ENCODE measurements at regions not wholly inside any gene's neighbourhood (a gene's known extent, or its start where the extent isn't known, plus 50 kb on each side); places are given as distances from the start of the nearest gene placed in this dataset.

- in situ Hi-C loops (cut with HindIII; ENCODE audit: low pct_unique_long_range_greater_than_20kb, low sequenced_read_pairs), result no loop called here
- no peak for DNase-seq (ENCODE audit: low read depth, low spot score)
Measured at GRCh38 chr2:120883607-120884440, 148.2 kb downstream of the GLI2 start.

- no peak for DNase-seq (ENCODE audit: low read depth, low spot score)
- in situ Hi-C loops (cut with HindIII; ENCODE audit: low pct_unique_long_range_greater_than_20kb, low sequenced_read_pairs), result no loop called here
Measured at GRCh38 chr2:120884472-120885290, 149.0 kb downstream of the GLI2 start.

GRCh38 chr2:120885321-120885720 is 149.7 kb downstream of the GLI2 start:
- in situ Hi-C loops (cut with HindIII; ENCODE audit: low pct_unique_long_range_greater_than_20kb, low sequenced_read_pairs), result no loop called here
- no peak for DNase-seq (ENCODE audit: low read depth, low spot score)

GRCh38 chr2:120885749-120886148 is 150.1 kb downstream of the GLI2 start:
- DNase-seq (ENCODE audit: low read depth, low spot score), result no peak
- in situ Hi-C loops (cut with HindIII; ENCODE audit: low pct_unique_long_range_greater_than_20kb, low sequenced_read_pairs), result no loop called here

- in situ Hi-C loops (cut with HindIII; ENCODE audit: low pct_unique_long_range_greater_than_20kb, low sequenced_read_pairs), result no loop called here
- DNase-seq (ENCODE audit: low read depth, low spot score), result no peak
Measured at GRCh38 chr2:120886534-120887319, 151.1 kb downstream of the GLI2 start.

- in situ Hi-C loops (cut with HindIII; ENCODE audit: low pct_unique_long_range_greater_than_20kb, low sequenced_read_pairs), result no loop called here
- DNase-seq (ENCODE audit: low read depth, low spot score), result no peak
Measured at GRCh38 chr2:120887320-120887697, 151.6 kb downstream of the GLI2 start.

- DNase-seq (ENCODE audit: low read depth, low spot score), result no peak
- in situ Hi-C loops (cut with HindIII; ENCODE audit: low pct_unique_long_range_greater_than_20kb, low sequenced_read_pairs), result no loop called here
Measured at GRCh38 chr2:120887741-120888231, 152.1 kb downstream of the GLI2 start.

GRCh38 chr2:120888851-120889250 is 153.2 kb downstream of the GLI2 start:
- DNase-seq (ENCODE audit: low read depth, low spot score), result no peak
- in situ Hi-C loops (cut with HindIII; ENCODE audit: low pct_unique_long_range_greater_than_20kb, low sequenced_read_pairs), result no loop called here

- in situ Hi-C loops (cut with HindIII; ENCODE audit: low pct_unique_long_range_greater_than_20kb, low sequenced_read_pairs), result no loop called here
- DNase-seq (ENCODE audit: low read depth, low spot score), result no peak
Measured at GRCh38 chr2:120889936-120890335, 154.3 kb downstream of the GLI2 start.

- in situ Hi-C loops (cut with HindIII; ENCODE audit: low pct_unique_long_range_greater_than_20kb, low sequenced_read_pairs), result no loop called here
- DNase-seq (ENCODE audit: low read depth, low spot score), result no peak
Measured at GRCh38 chr2:120890566-120891360, 155.1 kb downstream of the GLI2 start.

- DNase-seq (ENCODE audit: low read depth, low spot score), result no peak
- in situ Hi-C loops (cut with HindIII; ENCODE audit: low pct_unique_long_range_greater_than_20kb, low sequenced_read_pairs), result no loop called here
Measured at GRCh38 chr2:120892271-120892966, 156.8 kb downstream of the GLI2 start.

- in situ Hi-C loops (cut with HindIII; ENCODE audit: low pct_unique_long_range_greater_than_20kb, low sequenced_read_pairs), result no loop called here
- no peak for DNase-seq (ENCODE audit: low read depth, low spot score)
Measured at GRCh38 chr2:120892967-120893667, 157.4 kb downstream of the GLI2 start.

GRCh38 chr2:120893811-120894584 is 158.3 kb downstream of the GLI2 start:
- DNase-seq (ENCODE audit: low read depth, low spot score), result no peak
- in situ Hi-C loops (cut with HindIII; ENCODE audit: low pct_unique_long_range_greater_than_20kb, low sequenced_read_pairs), result no loop called here

- in situ Hi-C loops (cut with HindIII; ENCODE audit: low pct_unique_long_range_greater_than_20kb, low sequenced_read_pairs), result no loop called here
- DNase-seq (ENCODE audit: low read depth, low spot score), result no peak
Measured at GRCh38 chr2:120894966-120895365, 159.3 kb downstream of the GLI2 start.

GRCh38 chr2:120896126-120896525 is 160.5 kb downstream of the GLI2 start:
- in situ Hi-C loops (cut with HindIII; ENCODE audit: low pct_unique_long_range_greater_than_20kb, low sequenced_read_pairs), result no loop called here
- no peak for DNase-seq (ENCODE audit: low read depth, low spot score)

- DNase-seq (ENCODE audit: low read depth, low spot score), result no peak
- in situ Hi-C loops (cut with HindIII; ENCODE audit: low pct_unique_long_range_greater_than_20kb, low sequenced_read_pairs), result no loop called here
Measured at GRCh38 chr2:120896901-120897300, 161.2 kb downstream of the GLI2 start.
